NOMO-1 treated with DMSO at 0.1 percent for 48 hours (cell line): ENCODE measurements at regions not wholly inside any gene's neighbourhood (a gene's known extent, or its start where the extent isn't known, plus 50 kb on each side); places are given as distances from the start of the nearest gene placed in this dataset.
"Not testable (repeated sequence)": the region's sequence is repeated elsewhere in the genome, so short reads cannot be mapped to it uniquely, and the experiment has no call there.

Source experiments
- DNase-seq: peaks from one replicate; lab custom pipeline; 2025; ENCODE audit not compliant: unreplicated experiment; lab: John Stamatoyannopoulos, UW

DNA sequence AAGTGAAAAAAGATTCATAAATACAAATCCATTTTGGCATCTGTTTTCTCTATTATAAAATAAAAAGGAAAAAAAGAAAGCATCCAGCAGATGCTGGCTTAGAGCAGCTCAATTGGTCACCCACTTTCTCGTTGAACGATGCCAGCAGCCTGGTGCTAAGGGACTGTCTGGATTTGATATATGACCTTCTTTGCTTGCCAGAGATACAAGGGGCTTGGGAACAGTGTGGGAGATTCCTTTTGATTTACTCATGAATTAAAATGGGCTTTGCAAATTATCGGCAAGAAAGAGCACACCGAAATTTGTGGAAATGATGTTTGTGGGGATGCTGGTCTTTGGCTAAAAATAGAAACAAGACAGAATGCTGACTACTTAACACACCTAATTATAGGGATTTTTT, 210.3 kb upstream of the STT3B start:
- DNase-seq = no peak

DNA sequence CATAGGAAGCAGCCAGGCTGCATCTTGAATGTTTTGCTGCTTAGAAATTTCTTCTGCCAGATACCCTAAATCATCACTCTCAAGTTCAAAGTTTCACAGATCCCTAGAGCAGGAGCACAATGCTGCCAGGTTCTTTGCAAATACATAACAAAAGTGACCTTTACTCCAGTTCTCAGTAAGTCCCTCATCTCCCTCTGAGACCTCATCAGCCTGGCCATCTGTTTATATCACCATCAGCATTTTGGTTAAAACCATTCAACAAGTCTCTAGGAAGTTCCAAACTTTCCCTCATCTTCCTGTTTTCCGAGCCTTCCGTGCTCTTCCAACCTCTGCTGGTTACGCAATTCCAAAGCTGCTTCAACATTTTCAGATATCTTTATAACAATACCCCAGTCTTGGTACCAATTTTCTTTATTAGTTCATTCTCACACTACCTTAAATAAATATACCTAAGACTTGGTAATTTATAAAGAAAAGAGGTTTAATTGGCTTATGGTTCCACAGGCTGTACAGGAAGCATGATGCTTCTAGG, 204.8 kb upstream of the STT3B start:
- DNase-seq = not testable (repeated sequence)

DNA sequence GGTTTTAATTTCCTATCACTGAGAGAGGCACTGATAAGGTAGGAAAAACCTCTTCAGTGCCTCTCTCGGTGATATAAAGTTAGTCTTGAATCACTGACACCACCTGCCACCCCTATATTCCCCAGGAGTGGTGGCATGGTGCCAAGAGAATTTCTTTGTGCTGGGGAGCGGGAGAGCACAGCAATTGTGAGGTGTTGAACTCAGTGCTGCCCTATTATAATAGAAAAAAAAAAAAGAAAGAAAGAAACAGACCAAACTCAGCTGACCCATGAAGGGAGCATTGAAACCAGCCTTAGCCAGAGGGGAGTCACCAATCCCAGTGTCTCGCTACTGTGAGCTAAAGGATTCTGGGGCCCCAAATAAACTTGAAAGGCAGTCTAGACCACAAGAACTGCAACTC, 201.4 kb upstream of the STT3B start:
- DNase-seq = no peak

DNA sequence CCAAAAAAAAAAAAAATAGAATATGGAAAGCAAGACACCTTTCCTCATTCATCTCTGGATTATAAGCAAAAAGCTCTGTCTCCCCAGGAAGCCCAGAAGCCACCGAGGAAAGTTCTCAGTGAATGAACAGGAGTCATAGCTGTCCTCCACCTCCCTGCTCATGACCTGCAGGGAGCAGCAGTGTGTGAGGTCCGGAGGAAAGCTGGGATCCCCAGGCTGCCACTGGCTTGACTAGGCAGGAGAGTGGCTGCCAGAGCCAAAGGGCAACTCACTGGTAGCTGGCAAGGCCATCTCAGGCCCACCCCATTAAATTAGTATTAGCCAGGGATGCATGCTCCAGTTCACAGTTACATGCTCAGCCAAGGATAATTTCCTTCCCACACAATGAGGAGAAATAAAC, 191.6 kb upstream of the STT3B start:
- no peak for DNase-seq

DNA sequence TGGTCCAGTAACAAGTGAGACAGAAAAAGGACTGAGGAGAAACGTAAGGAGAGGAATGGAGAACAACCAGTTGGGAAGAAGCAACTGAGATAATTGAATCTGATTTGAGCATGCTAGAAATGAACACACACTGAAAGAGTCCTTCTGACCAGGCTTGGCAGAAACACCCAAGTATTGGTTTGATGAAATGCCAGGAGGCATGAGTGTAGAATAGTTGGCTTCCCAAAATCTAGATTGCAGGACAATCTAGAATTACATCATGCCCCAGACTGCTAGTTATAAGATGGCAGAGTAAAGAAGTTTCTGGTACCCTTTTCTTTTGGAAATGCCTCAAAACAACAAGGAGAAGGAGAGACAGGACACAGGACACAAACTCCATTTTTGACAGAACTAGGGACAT, 189.7 kb upstream of the STT3B start:
- no peak for DNase-seq

DNA sequence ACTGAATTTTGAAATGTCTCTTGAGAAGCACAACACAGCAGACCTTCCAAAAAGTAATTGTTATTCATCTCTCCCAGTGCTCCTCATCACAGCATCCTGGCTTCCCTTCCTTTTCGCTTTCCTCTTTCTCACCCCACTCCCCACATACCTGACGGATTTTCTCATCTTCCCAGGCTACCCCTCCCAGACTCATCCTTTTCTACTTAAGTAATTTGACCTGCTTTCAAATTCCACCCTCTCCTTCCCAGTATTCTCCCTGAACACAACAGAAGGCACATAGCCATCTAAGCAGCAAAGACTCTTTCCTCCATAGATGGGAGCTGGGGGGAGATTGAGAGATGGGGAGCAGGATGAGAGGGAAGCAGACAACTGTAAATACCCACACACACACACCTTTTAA, 187.1 kb upstream of the STT3B start:
- DNase-seq = no peak

DNA sequence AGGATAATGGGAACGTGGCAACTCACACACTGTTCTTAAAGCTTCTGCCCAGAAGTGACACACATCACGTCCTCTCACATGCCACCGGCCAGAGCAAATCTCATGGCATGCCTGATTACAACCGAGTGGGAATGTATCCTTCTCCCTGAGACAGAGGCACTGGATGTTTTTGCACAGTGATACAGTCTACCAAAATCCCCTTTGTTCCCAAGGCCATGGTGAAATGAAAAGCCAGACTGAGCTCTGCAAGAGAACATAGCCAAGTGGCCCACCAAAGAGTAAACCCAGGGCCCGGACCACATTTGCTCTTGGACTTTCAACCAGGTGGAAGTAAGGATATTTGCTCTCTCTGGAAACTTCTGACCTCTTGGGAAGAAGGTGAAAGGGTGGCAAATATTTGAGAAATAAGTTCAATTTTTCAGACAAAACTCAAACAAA, 186.2 kb upstream of the STT3B start:
- no peak for DNase-seq

DNA sequence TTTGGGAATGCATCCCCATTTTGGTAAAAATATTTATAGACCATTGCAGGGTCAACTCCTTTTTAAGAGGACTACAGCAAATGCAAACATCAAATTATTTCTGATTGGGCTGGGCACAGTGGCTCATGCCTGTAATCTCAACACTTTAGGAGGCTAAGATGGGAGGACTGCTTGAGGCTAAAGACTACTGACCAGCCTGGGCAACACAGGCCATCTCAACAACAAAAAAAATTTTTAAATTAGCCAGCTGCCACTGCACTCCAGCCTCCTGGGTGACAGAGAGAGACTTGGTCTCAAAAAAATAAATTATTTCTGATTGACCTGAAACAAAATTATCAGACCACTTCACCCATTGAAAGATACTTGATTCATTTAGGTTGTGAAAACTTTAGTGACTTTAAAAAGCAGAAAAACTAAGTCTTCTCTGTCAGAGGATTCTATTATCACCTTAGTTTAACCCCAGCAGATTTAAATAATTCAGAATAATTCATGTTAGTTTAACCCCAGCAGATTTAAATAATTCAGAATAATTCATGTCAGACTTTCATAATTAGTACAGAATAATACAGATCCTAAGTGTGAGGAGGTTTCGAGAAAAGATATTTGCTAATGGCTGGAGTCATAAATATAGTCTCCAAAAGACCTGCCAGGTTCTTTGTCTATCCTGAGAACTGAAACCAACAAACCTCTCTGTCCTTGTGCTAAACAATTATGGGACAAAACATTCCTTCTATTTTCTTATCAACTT, 183.6 kb upstream of the STT3B start:
- no peak for DNase-seq

DNA sequence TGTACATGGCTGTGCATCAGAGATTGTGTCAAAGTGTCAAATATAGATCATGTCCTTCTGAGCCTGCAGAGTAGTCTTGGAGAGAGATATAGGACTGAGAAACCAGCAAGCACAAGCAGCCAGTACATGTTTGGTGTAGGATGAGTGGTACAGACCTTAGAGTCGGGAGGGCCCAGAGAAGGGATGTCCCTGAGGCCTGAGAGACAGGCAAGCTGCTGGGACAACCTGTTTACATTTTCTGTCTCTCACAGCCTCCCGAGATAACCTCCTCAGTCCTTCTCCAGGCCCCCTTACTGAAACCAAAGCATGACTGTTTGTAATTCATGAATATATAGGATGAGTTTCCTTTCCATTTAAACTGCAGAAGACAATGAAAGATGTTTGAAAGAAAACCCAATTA, 182.4 kb upstream of the STT3B start:
- DNase-seq = no peak

DNA sequence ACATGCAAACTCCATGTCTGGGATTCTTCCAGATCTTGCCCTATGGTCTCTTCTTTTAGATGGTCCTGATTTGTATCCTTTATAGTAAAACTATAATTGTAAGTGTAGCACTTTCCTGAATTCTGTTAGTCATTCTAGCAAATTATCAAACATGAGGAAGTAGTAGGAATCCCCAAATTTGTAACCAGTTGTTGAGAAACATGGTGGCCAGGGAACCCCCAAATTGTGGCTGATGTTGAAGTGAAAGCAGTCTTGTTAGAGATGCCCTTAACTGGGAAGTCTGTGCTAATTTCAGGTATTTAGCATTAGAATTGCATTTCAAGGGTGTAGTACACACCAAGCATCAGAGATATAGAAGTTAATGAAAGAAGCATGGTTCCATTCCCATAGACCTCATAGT, 180.4 kb upstream of the STT3B start:
- no peak for DNase-seq

DNA sequence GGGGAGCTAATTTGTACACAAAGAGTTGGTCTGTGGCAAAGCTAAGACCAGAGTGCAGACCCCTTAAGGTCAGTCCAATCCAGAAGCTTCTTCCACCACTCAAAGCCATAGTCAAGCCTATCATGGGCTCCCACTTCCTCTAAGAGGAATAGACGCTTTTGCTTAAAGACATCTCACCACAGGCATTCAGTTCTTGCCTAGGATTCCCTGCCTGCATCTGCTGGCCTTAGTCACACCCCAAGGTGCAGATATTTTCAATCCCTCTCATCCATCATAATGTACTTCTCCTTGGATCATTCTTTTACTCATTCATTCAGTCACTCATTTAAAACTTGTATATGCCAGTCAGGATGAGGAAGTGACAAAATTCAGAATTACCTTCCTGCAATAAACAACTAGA, 179.6 kb upstream of the STT3B start:
- no peak for DNase-seq

DNA sequence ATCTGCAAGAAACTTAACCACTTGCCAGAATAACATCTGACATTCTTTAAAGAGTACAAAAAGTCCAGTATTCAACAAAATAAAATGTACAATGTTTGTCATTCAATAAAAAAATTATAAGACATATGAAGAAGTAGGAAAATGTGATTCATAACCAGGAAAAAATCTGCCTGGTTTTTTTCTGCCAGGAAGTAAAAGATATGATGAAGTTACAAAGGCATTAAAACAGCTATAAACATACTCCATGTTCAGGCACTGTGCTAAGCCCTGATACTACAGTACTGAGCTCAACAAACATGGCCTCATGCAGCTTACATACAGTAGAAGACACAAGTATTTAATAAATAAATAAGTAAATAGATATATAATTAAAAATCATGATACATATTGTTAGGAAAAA, 178.4 kb upstream of the STT3B start:
- no peak for DNase-seq

DNA sequence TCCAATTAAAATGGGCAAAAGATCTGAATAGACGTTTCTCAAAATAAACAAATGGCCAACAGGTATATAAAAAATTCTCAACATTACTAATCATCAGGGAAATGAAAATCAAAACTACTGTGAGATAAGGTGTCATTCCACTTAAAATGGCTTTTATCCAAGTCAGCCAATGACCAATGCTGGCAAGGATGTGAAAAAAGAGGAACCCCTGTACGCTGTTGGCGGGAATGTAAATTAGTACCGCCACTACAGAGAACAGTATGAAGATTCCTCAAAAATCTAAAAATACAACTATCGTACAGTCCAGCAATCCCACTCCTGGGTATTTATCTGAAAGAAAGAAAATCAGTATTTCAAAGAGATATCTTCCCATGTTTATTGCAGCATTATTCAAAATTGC, 176.9 kb upstream of the STT3B start:
- DNase-seq = no peak

DNA sequence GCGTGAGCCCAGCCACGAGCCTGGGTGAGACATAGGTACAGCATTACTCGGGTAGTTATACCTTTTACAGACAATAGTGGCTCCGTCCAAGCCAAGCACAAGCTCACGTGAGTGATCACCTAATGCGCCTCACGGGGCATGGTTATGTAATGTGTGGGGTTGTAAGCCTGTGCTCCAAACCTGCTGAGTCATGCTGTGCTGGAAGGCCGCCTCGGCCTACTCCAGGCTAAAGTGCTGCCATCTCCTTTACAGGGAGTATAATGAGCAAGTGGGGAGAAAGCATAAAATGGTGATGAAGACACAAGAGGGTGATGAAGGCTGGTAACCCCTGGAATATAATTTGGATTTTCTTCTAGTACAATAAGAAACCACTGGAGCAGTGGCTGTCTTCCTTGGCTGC, 175.8 kb upstream of the STT3B start:
- DNase-seq = no peak

DNA sequence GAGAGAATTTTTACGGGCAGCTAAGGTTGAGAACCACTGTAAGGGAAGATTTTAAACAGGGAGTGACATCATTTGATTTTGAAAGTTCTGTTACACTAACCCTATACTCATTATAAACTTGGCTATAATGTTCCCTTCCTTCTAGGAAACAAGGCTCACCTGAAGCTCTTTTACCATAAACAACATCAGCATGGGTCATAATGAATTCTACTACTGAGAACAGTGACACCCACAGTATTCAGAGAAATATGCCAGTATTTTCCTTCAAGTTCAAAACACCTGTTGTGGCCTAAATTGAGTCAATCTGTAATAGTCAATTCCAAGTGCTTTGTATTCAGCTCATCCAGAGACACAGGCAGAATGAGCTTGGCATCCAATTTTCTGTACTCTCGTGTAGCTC, 175.3 kb upstream of the STT3B start:
- DNase-seq = no peak

DNA sequence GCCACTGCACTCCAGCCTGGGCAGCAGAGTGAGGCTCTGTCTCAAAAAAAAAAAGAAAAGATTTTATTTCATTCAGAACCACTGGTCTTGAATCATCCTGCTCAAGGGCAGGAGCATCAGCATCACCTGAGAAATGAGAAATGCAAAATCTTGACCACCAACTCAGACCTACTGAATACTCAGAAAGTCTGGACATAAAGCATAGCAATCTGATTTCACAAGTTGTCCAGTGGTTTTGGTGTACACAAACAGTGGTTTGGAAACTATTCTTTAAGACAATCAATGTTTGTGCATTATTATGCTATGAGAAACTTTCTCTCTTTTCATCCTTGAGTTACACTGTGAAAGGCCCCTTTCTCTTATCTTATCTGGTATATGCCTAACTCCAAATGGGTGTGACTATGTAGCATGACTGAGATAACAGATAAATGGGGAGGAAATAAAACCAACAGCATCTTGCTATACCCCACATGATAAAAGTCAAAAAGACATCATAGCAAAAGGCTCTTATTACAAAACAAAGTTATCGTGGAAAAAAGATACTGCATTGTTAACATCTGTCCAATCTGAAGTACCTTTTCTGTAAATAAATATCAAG, 174.2 kb upstream of the STT3B start:
- DNase-seq = no peak

DNA sequence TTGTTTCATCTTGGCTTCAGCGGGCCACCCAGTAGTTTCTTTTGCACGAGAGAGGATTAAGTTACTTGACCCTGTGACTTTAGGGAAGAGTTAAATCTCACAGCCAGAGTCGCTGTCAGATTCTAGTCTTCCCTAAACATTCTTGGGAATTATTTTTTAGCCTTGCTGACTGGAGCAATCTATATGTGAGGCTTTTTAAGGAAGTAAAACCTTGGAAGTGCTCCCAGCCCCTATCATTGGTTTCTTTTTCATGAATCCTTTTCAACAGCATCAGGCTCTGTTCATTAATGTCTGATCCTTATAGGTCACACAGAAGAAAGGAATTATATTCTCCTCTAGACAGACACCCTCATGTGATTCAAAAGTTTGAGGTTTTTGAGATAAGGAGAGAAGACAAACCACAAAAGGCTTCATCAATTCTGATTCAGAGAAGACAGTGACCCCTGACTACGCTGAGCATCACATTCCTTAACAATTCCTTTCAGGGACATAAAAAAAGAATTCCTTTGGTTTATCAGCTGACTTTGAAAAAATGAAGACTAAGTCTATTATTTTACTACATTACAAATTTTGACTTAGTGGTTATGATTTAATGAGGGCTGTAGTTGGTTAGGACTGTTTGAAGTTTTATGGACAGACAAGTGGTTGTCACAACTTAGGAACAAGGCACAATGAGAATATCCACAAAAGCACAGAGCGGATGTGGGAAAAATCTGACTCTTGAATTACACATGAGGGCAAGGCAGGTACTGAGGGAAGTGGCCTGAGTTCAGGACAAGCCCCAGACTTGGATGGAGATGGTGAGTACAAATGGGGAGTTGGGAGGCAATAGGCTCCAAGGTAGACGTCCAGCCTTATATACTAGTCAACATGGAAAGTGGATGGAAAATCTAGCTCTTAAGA, 171.1 kb upstream of the STT3B start:
- DNase-seq = no peak

DNA sequence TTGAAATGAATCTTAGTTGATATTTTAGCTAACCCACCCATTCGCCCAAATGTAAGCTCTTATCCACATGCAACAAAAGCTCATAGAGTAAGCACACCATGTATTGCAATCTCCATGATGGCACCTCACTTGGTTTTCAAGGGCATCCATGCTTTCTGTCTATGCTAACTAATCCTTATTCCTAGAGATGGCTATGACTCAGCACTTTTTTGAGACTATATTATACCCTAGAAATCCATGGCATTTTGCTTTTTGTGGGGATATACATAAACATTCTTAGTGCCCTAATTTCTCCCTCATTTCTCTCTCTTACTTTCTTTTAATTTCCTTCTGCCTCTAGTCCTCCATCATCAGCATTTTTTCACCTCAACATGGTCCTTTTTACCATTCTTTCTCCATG, 168.5 kb upstream of the STT3B start:
- DNase-seq = no peak

DNA sequence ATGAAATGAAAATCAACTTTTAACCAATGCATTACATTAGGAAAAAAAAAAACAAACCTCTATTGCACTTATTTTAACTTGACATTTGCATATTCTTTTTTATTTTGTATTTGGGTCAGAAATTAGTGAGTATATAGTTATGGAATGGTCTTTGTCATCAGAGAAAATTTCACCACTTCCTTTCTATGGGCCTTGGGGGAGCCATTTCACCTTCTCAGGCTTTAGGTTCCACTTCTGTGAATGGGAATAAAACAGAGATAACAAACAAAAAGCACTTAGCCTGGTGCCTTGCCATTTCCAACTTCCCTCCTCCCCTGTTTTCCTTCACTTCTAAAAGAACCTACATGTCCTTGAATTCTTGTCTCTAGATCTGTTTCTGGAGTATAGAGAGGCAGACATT, 168.0 kb upstream of the STT3B start:
- DNase-seq = no peak

DNA sequence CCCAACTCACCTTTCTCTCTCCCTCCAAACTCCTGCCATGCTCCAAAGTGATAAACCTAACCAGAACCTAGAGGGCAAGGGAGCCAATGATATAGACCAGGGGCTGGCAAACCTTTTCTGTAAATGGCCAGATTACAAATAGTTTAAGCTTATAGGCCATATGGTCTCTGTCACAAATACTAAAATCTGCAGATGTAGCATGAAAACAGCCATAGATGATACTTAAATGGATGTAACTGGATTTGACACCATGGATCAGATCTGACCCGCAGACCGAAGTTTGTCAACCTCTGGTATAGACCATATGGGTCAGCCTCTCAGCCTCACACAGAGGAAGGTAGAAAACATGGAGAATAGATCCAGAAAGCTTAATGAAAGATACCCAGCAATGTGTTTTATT, 165.2 kb upstream of the STT3B start:
- no peak for DNase-seq

DNA sequence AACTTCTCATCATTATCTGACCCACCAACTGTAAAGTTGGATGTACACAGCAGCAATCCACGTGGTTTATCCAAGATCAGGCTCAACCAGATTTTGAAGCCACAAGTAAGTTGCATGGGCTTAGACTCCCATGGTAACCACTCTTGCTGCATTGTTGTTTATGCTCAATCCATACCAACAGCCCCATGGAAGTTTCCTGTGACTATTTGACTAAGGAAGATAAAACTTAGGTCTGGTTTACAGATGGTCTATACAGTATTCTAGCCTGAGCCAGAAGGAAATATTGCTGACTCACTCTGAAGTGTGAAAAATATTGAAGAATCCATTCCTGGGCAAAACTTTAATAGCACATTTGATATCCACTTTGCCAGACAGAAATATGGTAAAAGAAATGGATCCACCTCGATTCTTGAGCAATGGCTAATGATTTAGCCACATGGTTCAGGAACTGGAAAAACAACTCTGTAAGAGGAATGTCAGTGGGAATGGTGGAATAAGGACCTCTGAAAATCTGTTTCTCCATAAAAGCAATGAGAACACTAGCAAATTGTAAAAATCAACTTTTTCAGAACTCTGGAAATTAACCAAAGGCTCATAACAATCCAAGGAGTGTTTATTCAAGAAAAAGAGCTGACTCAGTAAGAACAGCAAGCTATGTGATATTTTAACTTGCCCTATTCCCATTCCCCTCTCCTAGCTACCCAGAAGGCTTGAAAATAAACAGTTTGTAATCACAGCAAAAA, 162.9 kb upstream of the STT3B start:
- DNase-seq = no peak
